ENCODE measurements at regions not wholly inside any gene's neighbourhood (a gene's known extent, or its start where the extent isn't known, plus 50 kb on each side); places are given as distances from the start of the nearest gene placed in this dataset.

DNA sequence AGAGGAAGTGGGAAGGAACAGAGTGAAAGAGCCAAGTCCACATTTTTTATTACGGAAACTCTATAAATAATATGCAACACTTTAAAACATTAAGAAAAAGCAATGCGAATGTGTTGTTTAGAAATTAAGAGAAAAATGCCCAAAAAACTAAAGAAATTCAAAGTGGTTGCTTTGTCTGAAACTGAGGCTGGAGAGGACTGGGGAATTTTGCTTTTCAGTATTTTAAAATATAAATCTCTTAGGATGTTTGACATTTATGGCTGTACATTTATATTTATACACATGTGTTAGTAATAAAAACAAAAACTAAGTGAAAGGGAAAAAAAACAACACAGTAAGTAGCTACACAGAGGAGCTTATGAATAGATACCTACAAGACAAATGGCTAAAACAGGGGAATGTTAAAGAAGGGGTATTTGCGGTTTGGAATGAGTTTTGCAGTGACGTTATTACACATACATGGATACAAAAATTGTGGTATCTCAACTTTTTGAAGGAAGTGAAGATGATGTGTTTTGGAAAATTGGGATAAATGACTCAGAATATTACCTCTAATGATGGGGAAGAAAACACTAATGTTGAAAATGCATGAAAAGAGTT lies 97.0 kb upstream of the DRD2 start:
- TF ChIP-seq GATA3 (IDR thresholded peaks at IDR 0.05; ENCODE audit: low read depth, low read length) (no peak), GATA2 (IDR thresholded peaks at IDR 0.05; ENCODE audit: low read depth, low read length) (no peak)

DNA sequence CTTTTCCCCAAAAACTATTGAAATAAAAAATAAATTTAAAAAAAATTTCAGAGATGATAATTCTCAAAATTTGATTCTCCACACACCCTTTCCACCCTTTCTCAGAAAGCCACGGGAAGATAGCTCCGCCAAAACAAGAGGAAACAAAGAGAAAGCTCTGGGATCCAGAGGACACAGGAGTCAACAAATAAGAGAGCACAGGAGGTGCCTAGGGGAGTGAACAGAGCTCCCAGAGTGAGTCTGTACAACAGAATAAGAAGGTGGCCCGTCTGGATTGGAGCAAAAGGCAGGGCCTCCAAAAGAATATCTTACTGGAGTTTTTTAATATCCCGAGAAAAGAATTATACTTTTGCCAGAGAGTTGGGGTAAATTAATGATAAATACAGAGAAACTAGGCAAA lies 96.3 kb upstream of the DRD2 start:
- TF ChIP-seq GATA3 (IDR thresholded peaks at IDR 0.05; ENCODE audit: low read depth, low read length): no peak
- TF ChIP-seq GATA2 (IDR thresholded peaks at IDR 0.05; ENCODE audit: low read depth, low read length): no peak

DNA sequence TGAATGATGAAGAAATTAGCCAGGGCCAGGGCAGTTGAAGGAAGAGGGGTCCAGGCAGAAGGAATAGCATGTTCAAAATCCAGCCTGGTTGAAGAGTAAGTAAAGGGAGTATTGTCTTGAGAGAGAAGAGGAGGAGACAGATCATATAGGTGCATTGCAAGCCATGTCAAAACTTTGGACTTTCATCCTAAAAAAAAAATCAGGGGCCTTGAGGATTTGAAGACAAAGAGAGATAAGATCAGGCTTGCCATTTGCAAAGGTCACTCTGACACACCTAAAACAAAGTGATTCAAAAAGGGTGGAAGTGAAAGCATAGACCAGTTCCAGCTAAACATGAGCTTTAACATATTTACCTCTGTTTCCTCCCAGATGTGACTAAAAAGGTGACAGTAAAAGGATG lies 95.7 kb upstream of the DRD2 start:
- TF ChIP-seq GATA2 (IDR thresholded peaks at IDR 0.05; ENCODE audit: low read depth, low read length): no peak
- TF ChIP-seq GATA3 (IDR thresholded peaks at IDR 0.05; ENCODE audit: low read depth, low read length): no peak

DNA sequence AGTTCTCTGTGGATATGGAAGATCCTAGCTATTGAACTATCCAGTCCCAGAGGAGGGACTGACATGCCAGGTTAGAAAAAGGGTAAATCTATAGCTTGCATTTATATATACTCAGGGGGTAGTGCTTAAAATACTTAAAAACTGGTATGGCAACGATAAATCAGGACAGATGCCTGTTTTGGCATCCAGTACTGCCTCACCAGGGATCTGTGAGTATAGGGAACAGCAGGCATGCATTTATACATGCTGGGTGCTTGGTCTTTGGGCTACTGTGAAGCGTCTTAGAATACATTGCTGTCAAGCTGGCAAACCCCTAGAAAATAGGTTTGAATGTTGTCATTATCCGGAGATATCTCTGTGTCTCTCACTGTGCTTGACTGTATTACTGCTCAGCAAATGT lies 94.2 kb upstream of the DRD2 start:
- TF ChIP-seq GATA3 (IDR thresholded peaks at IDR 0.05; ENCODE audit: low read depth, low read length) (no peak), GATA2 (IDR thresholded peaks at IDR 0.05; ENCODE audit: low read depth, low read length) (no peak)

DNA sequence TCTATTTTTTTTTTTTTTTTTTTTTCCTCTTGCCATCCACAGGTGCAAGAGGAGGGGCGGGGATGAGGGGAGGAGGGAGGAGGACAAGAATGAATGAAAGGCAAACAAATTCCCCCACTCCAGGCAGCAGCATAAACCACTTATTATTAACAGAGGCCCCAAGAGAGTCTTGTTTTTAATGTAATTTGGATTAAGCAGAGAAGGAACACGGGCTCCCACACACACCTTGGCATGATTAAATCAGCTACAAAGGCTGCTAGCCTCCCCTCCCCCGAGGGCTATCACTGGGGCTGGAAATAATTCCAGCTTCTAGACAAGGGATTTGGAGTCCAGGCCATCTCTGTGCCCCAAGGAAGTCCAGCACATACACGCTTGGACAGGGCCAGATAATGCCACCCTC lies 93.4 kb upstream of the DRD2 start:
- no peak for TF ChIP-seq GATA3 (IDR thresholded peaks at IDR 0.05; ENCODE audit: low read depth, low read length)
- no peak for TF ChIP-seq GATA2 (IDR thresholded peaks at IDR 0.05; ENCODE audit: low read depth, low read length)

DNA sequence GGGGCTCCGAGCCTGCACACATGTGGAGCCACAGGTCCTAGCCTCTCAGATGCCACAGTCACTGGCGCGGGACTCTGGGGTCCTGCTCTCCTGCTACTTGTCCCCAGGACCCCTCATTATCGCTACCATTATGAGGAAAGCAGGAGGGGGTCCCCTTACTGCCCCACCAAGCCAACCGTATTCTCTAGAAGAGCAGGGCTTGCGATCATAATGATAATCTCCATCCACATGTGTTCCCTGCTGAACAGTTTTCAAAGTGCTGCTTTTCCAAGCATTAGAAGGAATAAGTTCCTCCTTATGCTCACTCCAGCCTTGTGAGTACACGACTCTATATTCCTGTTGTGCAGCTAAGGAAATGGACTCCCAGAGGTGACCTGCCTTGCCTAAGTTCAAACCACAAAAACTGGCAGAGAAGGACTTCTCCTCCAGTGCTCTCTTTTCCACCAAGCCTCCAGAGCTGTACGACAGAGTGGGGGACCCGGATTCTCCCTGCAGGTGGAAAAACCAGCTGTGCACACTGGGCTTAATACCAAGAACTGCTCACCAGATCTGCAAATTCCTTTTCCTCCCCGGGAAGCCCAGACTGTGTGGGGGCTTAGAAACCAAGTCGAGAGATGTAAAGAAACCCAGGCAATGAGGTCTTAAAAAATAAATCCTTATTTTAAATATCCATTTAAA lies 92.8 kb upstream of the DRD2 start:
- TF ChIP-seq GATA3 (IDR thresholded peaks at IDR 0.05; ENCODE audit: low read depth, low read length): no peak
- TF ChIP-seq GATA2 (IDR thresholded peaks at IDR 0.05; ENCODE audit: low read depth, low read length): no peak

DNA sequence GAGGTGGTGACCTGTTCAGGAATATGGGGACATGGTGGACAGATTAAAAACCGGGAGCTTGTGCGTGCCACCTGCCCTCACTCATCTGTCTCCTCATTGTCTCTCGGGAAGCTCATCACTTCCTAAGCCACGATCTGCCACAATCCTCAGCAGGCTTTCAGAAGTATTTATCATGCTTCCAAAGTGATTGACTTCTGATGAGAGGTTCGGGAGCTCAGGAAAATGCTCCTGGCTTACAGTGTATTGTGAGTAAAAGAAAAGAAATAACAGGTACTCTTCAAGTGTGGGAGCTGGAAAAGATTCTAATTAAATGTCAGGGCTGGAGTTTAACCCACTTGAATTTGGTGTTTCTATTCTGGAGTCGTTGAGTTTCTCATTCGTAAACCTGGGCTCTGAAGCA lies 91.9 kb upstream of the DRD2 start:
- TF ChIP-seq GATA2 (IDR thresholded peaks at IDR 0.05; ENCODE audit: low read depth, low read length) (no peak), GATA3 (IDR thresholded peaks at IDR 0.05; ENCODE audit: low read depth, low read length) (no peak)

DNA sequence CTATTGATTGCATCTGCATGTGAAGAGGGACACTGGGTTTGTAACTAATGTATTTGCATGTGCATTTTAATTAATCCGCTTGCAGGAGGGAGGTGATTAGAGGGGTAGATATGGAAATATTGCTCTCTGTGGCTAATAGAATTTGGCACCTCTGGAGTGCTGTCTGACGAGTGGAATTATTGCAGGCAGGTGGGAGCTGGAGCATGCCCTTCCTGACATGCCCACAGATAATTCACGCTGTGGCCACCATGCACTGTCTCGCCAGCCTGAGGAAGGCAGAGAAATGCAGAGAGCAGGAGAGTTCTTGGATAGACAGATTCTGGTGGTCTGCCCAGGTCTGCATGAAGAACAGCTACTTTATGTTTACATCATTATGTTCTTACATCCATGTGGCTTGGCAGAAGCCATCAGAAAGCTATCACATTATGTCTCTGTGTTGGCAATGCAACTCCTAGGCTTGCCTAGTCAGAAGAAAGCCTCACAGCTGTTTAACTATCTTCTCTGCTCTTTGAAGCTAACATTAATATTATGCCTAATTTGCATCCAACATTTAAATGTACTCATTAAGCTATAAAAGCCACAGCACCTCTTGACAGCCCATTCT lies 89.4 kb upstream of the DRD2 start:
- TF ChIP-seq GATA2 (IDR thresholded peaks at IDR 0.05; ENCODE audit: low read depth, low read length): no peak
- TF ChIP-seq GATA3 (IDR thresholded peaks at IDR 0.05; ENCODE audit: low read depth, low read length): no peak

DNA sequence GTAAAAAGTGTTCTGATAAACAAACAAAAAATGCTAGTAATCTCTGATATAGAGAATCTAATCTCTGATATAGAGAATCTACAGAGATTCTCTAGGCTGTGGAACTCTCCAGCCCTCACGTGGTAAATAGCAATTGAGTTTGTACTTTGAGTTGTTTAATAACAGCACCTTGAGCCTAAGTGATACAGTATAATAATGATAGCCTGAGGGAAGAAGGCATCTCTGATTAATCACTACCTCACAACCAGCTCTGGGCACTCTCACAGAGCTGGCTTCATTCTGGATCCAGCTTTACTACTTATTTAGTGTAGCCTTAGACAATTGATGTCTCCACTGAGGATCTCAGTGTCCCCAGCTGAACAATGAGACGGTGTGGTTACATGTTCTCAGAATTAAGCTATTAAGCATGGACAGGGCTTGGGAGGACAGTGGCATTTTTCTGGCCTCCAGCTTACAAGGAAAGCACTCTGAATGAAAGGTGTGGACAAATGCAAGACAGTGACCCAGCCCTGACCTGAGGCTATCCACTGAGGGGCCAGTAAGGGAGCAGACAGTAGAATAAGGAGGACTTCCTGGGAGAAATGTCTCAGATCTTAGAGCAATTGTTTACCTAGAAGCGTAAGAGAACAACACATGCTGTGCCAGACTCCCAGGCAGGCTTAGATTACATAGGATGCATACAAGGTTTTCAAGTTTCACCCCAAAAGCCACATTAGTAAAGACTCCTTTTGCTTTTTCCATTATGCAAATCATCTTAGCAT lies 88.7 kb upstream of the DRD2 start:
- TF ChIP-seq GATA2 (IDR thresholded peaks at IDR 0.05; ENCODE audit: low read depth, low read length): no peak
- TF ChIP-seq GATA3 (IDR thresholded peaks at IDR 0.05; ENCODE audit: low read depth, low read length): no peak

DNA sequence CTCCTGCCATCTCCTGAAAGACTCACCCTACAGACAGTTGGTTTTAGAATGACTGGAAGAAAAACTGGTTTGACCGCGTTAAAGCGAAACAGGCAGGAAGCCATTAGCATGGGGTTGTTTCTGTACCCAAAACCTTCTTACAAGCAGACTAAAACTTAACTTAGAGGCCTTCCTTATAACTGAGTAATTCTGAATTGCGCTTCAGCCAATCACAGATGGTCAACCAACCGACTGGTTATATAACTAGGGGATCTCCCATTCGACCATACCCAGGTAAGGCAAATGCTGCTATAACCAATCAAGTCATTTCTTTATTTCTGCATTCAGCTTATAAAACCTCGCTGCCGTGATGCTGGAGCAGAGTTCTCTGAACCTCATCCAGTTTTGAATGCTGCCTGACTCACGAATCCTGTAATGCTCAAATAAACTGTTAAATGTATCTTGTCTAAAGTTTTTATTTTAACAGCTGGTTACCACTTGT lies 87.8 kb upstream of the DRD2 start:
- TF ChIP-seq GATA2 (IDR thresholded peaks at IDR 0.05; ENCODE audit: low read depth, low read length) (no peak), GATA3 (IDR thresholded peaks at IDR 0.05; ENCODE audit: low read depth, low read length) (no peak)

DNA sequence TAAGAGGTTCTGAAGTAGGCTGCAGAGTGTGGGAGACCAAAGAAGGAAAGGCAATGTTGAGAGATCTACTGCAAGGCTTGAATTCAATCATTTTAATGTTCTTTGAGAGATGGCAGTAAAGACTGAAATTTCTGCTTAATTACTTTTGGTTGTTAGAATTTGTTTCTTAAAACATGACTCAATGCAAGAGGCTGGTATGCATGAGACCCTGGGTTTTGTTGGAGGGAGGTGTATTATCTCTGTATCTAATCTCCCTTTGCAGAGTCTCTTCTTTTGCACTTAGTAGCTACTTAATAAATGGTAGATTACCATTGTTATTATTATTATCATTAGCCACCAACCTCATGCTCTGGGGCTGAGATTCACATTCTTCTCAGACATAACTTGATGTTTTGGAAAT lies 87.4 kb upstream of the DRD2 start:
- TF ChIP-seq GATA2 (IDR thresholded peaks at IDR 0.05; ENCODE audit: low read depth, low read length) (no peak), GATA3 (IDR thresholded peaks at IDR 0.05; ENCODE audit: low read depth, low read length) (no peak)

DNA sequence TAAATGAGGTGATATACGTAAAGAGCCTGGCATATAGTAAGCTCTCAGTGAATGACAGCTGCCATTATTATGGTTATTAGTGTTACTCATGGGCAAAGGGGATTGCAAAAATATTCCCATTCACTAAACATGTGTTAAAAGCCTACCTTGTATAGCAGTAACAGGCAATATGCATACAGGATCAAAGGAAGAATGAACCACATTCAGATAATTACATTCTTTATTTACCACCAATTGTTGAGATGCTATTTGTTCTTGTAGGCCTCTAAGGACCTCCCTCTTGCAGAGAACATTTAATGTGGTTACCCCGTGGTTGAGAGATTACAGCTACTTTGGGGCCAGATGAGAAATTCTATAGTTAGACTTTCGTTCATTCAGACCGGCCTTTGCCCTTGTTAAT lies 82.7 kb upstream of the DRD2 start:
- TF ChIP-seq GATA2 (IDR thresholded peaks at IDR 0.05; ENCODE audit: low read depth, low read length) (no peak), GATA3 (IDR thresholded peaks at IDR 0.05; ENCODE audit: low read depth, low read length) (no peak)

DNA sequence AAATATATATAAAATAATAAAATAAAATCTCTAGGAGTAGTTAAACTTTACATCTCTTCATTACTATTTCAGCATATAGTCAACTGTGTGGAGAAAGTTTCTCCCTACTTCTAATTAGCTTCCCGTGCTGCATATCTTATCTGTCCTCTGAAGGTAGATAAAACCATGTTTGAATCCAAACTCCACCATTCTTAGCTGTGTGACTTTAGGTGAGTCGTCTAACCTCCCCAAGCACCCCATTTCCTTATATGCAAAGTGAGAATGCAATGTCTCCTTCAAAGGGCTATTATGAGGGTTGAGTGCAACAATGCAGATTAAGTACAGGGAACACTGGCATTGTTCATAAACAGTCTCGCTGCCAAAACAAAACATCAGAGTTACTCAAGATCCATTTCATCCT lies 80.8 kb upstream of the DRD2 start:
- TF ChIP-seq GATA2 (IDR thresholded peaks at IDR 0.05; ENCODE audit: low read depth, low read length) (no peak), GATA3 (IDR thresholded peaks at IDR 0.05; ENCODE audit: low read depth, low read length) (no peak)

DNA sequence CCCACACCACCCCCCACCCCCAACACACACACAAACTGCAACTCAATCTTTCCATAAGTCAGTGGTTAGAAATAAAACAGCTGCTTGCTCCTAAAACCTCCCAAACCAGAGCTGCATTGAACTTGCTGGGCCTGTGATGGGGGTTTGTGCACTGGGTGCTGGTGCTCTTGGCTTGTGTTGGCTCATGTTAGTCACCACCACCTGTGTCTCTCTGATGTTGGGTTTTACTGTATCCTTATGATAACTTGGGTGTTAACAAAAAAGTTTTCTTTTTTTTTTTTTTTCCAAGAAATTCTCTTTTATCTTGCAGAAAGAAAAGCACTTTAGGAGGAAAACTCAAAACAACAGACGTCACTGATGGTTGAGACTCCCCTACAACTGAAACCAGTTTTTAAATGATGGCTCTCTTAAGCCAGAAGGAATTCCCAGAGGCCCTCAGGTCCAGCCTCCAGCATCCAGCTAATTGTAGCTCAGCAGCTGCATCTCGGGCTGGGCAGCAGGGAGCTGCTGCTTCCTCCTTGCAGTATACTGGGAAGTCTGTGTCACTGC lies 79.9 kb upstream of the DRD2 start:
- no peak for TF ChIP-seq GATA2 (IDR thresholded peaks at IDR 0.05; ENCODE audit: low read depth, low read length)
- TF ChIP-seq GATA3 (IDR thresholded peaks at IDR 0.05; ENCODE audit: low read depth, low read length): no peak

Measured in SH-SY5Y (cell line).